ENCODE measurements at regions not wholly inside any gene's neighbourhood (a gene's known extent, or its start where the extent isn't known, plus 50 kb on each side); places are given as distances from the start of the nearest gene placed in this dataset.

DNA sequence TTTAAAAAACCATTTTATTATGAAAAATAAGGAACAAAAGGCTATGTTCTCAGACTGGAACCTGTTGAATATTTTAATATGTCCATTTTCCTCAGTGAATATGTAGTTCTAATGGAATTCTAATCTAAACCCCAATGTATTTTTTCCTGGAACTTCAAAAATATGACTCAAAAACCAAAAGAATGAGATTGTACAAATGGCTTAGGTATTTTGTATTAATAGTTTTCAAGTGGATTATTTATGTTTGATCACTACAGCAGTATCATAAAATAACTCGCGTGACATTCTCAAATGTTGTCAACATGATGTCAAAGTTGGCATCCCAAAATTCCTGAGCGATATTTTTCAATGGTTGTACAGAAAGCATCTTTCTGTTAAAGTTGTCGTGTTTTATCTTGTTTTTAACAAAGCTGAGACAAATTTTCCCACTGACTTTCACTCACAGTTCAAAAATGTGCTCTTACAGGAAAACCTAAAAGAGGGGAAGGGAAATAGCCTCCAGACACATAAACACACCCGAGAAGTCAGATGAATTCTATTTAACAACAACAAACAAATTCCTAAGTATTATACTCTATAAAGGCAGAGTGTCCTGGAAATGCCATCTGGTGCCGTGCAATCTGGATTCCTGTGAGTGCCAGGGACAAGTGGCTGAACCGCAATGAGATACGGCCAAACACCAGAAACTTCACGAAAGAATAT lies 68.1 kb upstream of the TAS2R1 start:
- no peak overlapping the region for H3K4me3 Mint-ChIP-seq
- TF ChIP-seq EZH2 (IDR thresholded peaks at IDR 0.05; ENCODE audit: borderline replicate concordance, insufficient read depth, low read depth, low read length, poor library complexity, severe bottlenecking), result no peak
- TF ChIP-seq, protein P1, sequence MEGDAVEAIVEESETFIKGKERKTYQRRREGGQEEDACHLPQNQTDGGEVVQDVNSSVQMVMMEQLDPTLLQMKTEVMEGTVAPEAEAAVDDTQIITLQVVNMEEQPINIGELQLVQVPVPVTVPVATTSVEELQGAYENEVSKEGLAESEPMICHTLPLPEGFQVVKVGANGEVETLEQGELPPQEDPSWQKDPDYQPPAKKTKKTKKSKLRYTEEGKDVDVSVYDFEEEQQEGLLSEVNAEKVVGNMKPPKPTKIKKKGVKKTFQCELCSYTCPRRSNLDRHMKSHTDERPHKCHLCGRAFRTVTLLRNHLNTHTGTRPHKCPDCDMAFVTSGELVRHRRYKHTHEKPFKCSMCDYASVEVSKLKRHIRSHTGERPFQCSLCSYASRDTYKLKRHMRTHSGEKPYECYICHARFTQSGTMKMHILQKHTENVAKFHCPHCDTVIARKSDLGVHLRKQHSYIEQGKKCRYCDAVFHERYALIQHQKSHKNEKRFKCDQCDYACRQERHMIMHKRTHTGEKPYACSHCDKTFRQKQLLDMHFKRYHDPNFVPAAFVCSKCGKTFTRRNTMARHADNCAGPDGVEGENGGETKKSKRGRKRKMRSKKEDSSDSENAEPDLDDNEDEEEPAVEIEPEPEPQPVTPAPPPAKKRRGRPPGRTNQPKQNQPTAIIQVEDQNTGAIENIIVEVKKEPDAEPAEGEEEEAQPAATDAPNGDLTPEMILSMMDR (IDR thresholded peaks at IDR 0.05), result no peak

DNA sequence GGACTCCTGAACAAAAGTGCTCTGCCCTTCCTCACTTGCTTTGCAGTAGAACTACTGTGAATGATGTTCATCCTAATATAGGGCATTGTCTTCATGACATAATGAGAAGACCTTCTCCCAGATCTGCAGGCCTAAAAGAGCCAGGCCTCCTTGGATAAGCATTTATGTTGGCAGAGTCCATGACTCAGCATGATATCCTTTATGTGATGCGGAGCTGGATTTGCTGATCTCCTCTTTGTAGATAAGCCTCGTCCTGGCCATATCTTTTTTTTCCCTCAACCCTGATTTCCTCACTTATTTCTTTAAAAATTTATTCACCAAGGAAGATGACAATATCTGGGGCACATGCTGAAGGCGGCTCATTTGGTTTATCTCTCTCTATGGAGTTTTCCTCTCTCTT lies 62.4 kb upstream of the TAS2R1 start:
- H3K4me3 ChIP-seq (ENCODE audit: control extremely low read depth in 1 of 5, extremely low read depth in 1 of 5, insufficient read depth in 1 of 5, low read depth in 2 of 5, low read length in 4 of 5), result no peak overlapping the region
- H3K9ac ChIP-seq (ENCODE audit: low read length), result no peak overlapping the region
- H3K9me3 ChIP-seq (ENCODE audit: control extremely low read depth in 1 of 3, control insufficient read depth in 2 of 3, insufficient read depth in 1 of 3, low read length in 2 of 3), result peaks cover 0 to 5% (median 0%) of the 10 kb centered on the region in 3 donors
- 67% methylated on average over 1 of the region's 3 CpGs for WGBS (ENCODE audit: insufficient coverage)
- H3K79me2 ChIP-seq (ENCODE audit: control insufficient read depth, insufficient read depth, low read length), result no peaks in the 10 kb centered on the region
- H3K27me3 ChIP-seq (replicated peaks in 1 of 4; ENCODE audit: control extremely low read depth in 1 of 4, control insufficient read depth in 3 of 4, insufficient read depth in 4 of 4, low read length in 3 of 4), result no peaks in the 10 kb centered on the region
- no peak overlapping the region for H3K27ac ChIP-seq (ENCODE audit: low read length in 2 of 2)
- POLR2A ChIA-PET, result no interaction called here
- TF ChIP-seq, protein P1 (IDR thresholded peaks at IDR 0.05), result no peak
- TF ChIP-seq EZH2 (IDR thresholded peaks at IDR 0.05; ENCODE audit: borderline replicate concordance, insufficient read depth, low read depth, low read length, poor library complexity, severe bottlenecking), result no peak
- H3K36me3 ChIP-seq (replicated peaks in 1 of 2; ENCODE audit: control extremely low read depth in 1 of 2, control insufficient read depth in 1 of 2, extremely low read depth in 1 of 2, insufficient read depth in 2 of 2, low read length in 1 of 2), result no peaks in the 10 kb centered on the region
- no peaks in the 10 kb centered on the region for H3K4me1 ChIP-seq (ENCODE audit: control insufficient read depth in 2 of 2, insufficient read depth in 2 of 2, low read length in 2 of 2)
- Mint-ChIP-seq H3K27me3 (no peaks in the 10 kb centered on the region), H3K4me3 (no peak overlapping the region), H3K4me1 (no peaks in the 10 kb centered on the region), H3K27ac (no peak overlapping the region), H3K9me3 (ENCODE audit: insufficient read depth) (no peaks in the 10 kb centered on the region)
- H2AFZ ChIP-seq (ENCODE audit: insufficient read depth, low read depth, low read length, poor library complexity, severe bottlenecking), result no peak overlapping the region
- H3K4me2 ChIP-seq (replicated peaks; ENCODE audit: low read depth, low read length, poor library complexity, severe bottlenecking), result no peak overlapping the region
- intact Hi-C loops (cut with micrococcal nuclease), result no loop called here
- H4K20me1 ChIP-seq (ENCODE audit: control insufficient read depth, insufficient read depth, low read length, poor library complexity, severe bottlenecking), result no peaks in the 10 kb centered on the region
- ATAC-seq (ENCODE audit: low read depth) (no peak), DNase-seq (no peak)
- CTCF ChIA-PET, result no interaction called here

More for the DNA sequence above, 68.1 kb upstream of the TAS2R1 start:
- H3K79me2 ChIP-seq (ENCODE audit: control insufficient read depth, insufficient read depth, low read length), result no peaks in the 10 kb centered on the region
- H3K27ac Mint-ChIP-seq, result no peak overlapping the region
- H3K4me3 ChIP-seq (ENCODE audit: control extremely low read depth in 1 of 5, extremely low read depth in 1 of 5, insufficient read depth in 1 of 5, low read depth in 2 of 5, low read length in 4 of 5), result no peak overlapping the region
- no peak overlapping the region for H2AFZ ChIP-seq (ENCODE audit: insufficient read depth, low read depth, low read length, poor library complexity, severe bottlenecking)
- no peak overlapping the region for H3K27ac ChIP-seq (ENCODE audit: low read length in 2 of 2)
- H3K9me3 ChIP-seq (ENCODE audit: control extremely low read depth in 1 of 3, control insufficient read depth in 2 of 3, insufficient read depth in 1 of 3, low read length in 2 of 3), result no peaks in the 10 kb centered on the region
- no peaks in the 10 kb centered on the region for H3K36me3 ChIP-seq (replicated peaks in 1 of 2; ENCODE audit: control extremely low read depth in 1 of 2, control insufficient read depth in 1 of 2, extremely low read depth in 1 of 2, insufficient read depth in 2 of 2, low read length in 1 of 2)
- H3K4me1 Mint-ChIP-seq, result no peaks in the 10 kb centered on the region
- DNase-seq (no peak), ATAC-seq (ENCODE audit: low read depth) (no peak)
- H3K9ac ChIP-seq (ENCODE audit: low read length), result no peak overlapping the region
- H3K4me1 ChIP-seq (ENCODE audit: control insufficient read depth in 2 of 2, insufficient read depth in 2 of 2, low read length in 2 of 2), result no peaks in the 10 kb centered on the region
- no peaks in the 10 kb centered on the region for H3K27me3 ChIP-seq (replicated peaks in 1 of 4; ENCODE audit: control extremely low read depth in 1 of 4, control insufficient read depth in 3 of 4, insufficient read depth in 4 of 4, low read length in 3 of 4)
- H3K27me3 Mint-ChIP-seq, result no peaks in the 10 kb centered on the region
- H3K4me2 ChIP-seq (replicated peaks; ENCODE audit: low read depth, low read length, poor library complexity, severe bottlenecking), result no peak overlapping the region
- ChIA-PET CTCF (no interaction called here), POLR2A (no interaction called here)
- intact Hi-C loops (cut with micrococcal nuclease), result no loop called here
- peaks cover 4% of the 10 kb centered on the region for H3K9me3 Mint-ChIP-seq (ENCODE audit: insufficient read depth)
- WGBS (ENCODE audit: insufficient coverage), result no CpG with 5 or more reads among the region's 9 CpGs
- H4K20me1 ChIP-seq (ENCODE audit: control insufficient read depth, insufficient read depth, low read length, poor library complexity, severe bottlenecking), result no peaks in the 10 kb centered on the region

All from B cell (primary cell).